Heart left ventricle (tissue), 16 donors: ENCODE measurements at regions not wholly inside any gene's neighbourhood (a gene's known extent, or its start where the extent isn't known, plus 50 kb on each side); places are given as distances from the start of the nearest gene placed in this dataset.

Experiments
- ATAC-seq, 4 donors: fragments of 200-7000 bp; cut with Tn5 transposase; one replicate each; pipeline ENCODE4 v1.9.1; 2020 to 2022; ENCODE audit warnings: moderate library complexity in 4 of 4, mild to moderate bottlenecking in 3 of 4, moderate number of reproducible peaks in 1 of 4
- DNase-seq, 5 donors: peaks; one replicate each; pipeline ENCODE4 v3.0.0-alpha.2; 2020
- H3K27ac ChIP-seq, 12 donors: fragments of 200-600 bp; sonication (generic) in 4 of 12; one replicate each; pipeline versions ENCODE4 v1.5.0 to v1.8.0; 2016 to 2022; ENCODE audit warnings: mild to moderate bottlenecking in 2 of 12
- H3K27me3 ChIP-seq, 9 donors: fragments of 200-600 bp; sonication (generic) in 2 of 9; one replicate each; pipeline versions ENCODE4 v1.5.1 to v1.8.0; 2016 to 2022; ENCODE audit warnings: mild to moderate bottlenecking in 3 of 9
- H3K36me3 ChIP-seq, 9 donors: fragments of 200-600 bp; sonication (generic) in 2 of 9; one replicate each; pipeline versions ENCODE4 v1.5.0 to v1.8.0; 2018 to 2022; ENCODE audit warnings: mild to moderate bottlenecking in 2 of 9
- H3K4me1 ChIP-seq, 12 donors: fragments of 200-600 bp; sonication (generic) in 4 of 12; one replicate each; pipeline versions ENCODE4 v1.5.0 to v1.8.0; 2016 to 2022; ENCODE audit warnings: mild to moderate bottlenecking in 3 of 12
- H3K4me3 ChIP-seq, 12 donors: fragments of 200-600 bp; sonication (generic) in 4 of 12; one replicate each; pipeline versions ENCODE4 v1.5.0 to v1.8.0; 2017 to 2022; ENCODE audit warnings: mild to moderate bottlenecking in 9 of 12, moderate library complexity in 4 of 12
- H3K9me3 ChIP-seq, 12 donors: fragments of 200-600 bp; sonication (generic) in 4 of 12; one replicate each; pipeline versions ENCODE4 v1.5.0 to v1.8.0; 2016 to 2022; ENCODE audit warnings: mild to moderate bottlenecking in 1 of 12
- CTCF ChIP-seq, 12 donors: fragments of 200-600 bp; sonication (generic) in 4 of 12; IDR thresholded peaks; one replicate each; pipeline versions ENCODE4 v1.5.0 to v1.8.0; 2018 to 2022; ENCODE audit warnings: antibody characterized with exemption in 12 of 12, mild to moderate bottlenecking in 5 of 12
- POLR2A ChIP-seq, 2 donors: fragments of 450-650 bp; IDR thresholded peaks; one replicate each; pipeline ENCODE4 v1.6.1; 2017; ENCODE audit warnings: antibody characterized with exemption in 2 of 2, mild to moderate bottlenecking in 2 of 2, moderate library complexity in 2 of 2
- WGBS, 4 donors: extraction: QIAGEN DNeasy Blood & Tissue Kit in 2 of 4; methylation state at CpG; one replicate each; pipeline versions ENCODE4 v1.1.5 to v1.1.7; 2013 to 2018; 5-methylcytosine and 5-hydroxymethylcytosine counted together
- intact Hi-C, 10 donors: fragments of 100-400 bp; cut with DNase I; formaldehyde crosslinking; loops; one replicate each; pipeline versions ENCODE4 v1.11.1 to v1.14.2; 2022
- donor health status: ischemic (EF 13 %, LVEDD 7.1; RV severe dilation, severe dysfunction).
- donor health status: healthy with polysubstance abuse.
- donor health status: DM: no; HTN: yes; CAD: no.
- donor health status: DM: no; HTN: no; CAD: no.
- donor health status: ischemic (EF 25% LVEDD 6.9; RV normal size, moderate dysfunction).
- donor health status: ischemic (EF 25% LVEDD 5.7; RV mildly dilated, moderate dysfunction).
- donor health status: healthy.
- donor health status: DM: yes; HTN: yes; CAD: no.
- donor health status: ischemic (EF 35%, LVEDD 5.7; RV mildly dilated, moderate dysfunction).
- donor health status: nonischemic (EF 11% LVEDD 7.7; RV severe dilation, severe dysfunction).
- donor health status: DM: yes; HTN: yes; CAD: no.
- donor health status: PGD.
- donor health status: ischemic (EF 29% LVEDD 5.4; RV normal size, mild dysfunction).
- donor health status: nonischemic (EF 23%, LVEDD 6.1; RV moderate dilation, normal function).

- Histone ChIP-seq H3K4me3 (no peak overlapping the region), H3K4me1 (peaks cover 0 to 16% (median 7%) of the 10 kb centered on the region in 12 donors), H3K36me3 (no peaks in the 10 kb centered on the region), H3K27me3 (peaks cover 0 to 4% (median 0%) of the 10 kb centered on the region in 9 donors), H3K9me3 (no peaks in the 10 kb centered on the region), H3K27ac (no peak overlapping the region)
- DNase-seq (no peak), ATAC-seq (no peak)
- intact Hi-C loops: no loop called here
- TF ChIP-seq CTCF (IDR thresholded peaks at IDR 0.05): no peak
- TF ChIP-seq POLR2A (IDR thresholded peaks at IDR 0.05): no peak
- 85 to 97% (median 92%) methylated on average over 6 of the region's 6 CpGs for WGBS, 4 donors
Measured at GRCh38 chr4:108334031-108334430, 165.3 kb upstream of the LEF1 start.

GRCh38 chr4:108333353-108333942 lies 164.7 kb upstream of the LEF1 start:
- WGBS, 4 donors: 80 to 86% (median 85%) methylated on average over 7 of the region's 7 CpGs
- Histone ChIP-seq H3K4me1 (peaks cover 0 to 10% (median 5%) of the 10 kb centered on the region in 12 donors), H3K9me3 (no peaks in the 10 kb centered on the region), H3K4me3 (no peak overlapping the region), H3K27ac (no peak overlapping the region), H3K27me3 (peaks cover 0 to 4% (median 0%) of the 10 kb centered on the region in 9 donors), H3K36me3 (no peaks in the 10 kb centered on the region)
- no peak for TF ChIP-seq POLR2A (IDR thresholded peaks at IDR 0.05)
- TF ChIP-seq CTCF (IDR thresholded peaks at IDR 0.05): no peak
- no peak for DNase-seq
- no peak for ATAC-seq
- intact Hi-C loops: no loop called here

DNA sequence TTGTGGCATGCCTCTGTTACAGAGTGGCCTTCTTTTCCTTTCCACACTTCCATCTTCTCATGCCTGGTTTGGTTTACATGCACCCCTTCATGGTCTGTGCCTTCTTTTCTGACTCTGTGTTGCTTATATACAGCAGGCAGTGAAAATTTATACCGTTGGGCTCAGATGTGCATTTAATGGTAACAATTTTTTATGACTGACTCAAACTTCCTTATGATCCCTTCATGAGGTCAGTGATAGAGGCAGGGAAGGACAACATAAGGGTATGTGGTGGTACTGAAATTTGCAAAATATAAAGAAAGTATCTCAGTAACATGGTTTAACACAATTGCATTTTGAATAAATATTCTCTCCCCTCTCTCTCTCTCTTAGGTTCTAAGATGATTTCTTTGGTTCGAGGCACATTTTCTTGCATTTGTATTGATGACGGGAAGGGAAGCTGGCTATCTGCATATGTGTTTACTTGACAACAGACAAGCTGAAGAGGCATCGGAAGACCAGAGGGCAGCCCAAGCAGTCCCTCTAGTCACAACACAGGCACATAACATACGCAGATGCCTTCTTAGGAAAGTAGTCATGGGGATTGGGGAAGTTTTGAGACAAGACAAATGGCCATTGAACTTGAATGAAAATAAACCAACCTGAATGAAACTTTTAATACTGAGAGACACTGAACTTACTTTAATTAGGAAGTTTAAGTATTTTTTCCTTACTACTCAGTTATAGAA lies 163.3 kb upstream of the LEF1 start:
- H3K4me1 ChIP-seq: no peaks in the 10 kb centered on the region
- TF ChIP-seq CTCF (IDR thresholded peaks at IDR 0.05): no peak
- TF ChIP-seq POLR2A (IDR thresholded peaks at IDR 0.05): no peak
- intact Hi-C loops: no loop called here
- no peak overlapping the region for H3K4me3 ChIP-seq
- ATAC-seq: no peak
- no peaks in the 10 kb centered on the region for H3K9me3 ChIP-seq
- DNase-seq: no peak
- peaks cover 0 to 4% (median 0%) of the 10 kb centered on the region in 9 donors for H3K27me3 ChIP-seq
- no peak overlapping the region for H3K27ac ChIP-seq
- 74 to 83% (median 77%) methylated on average over 5 of the region's 5 CpGs for WGBS, 4 donors
- no peaks in the 10 kb centered on the region for H3K36me3 ChIP-seq

- no peak for ATAC-seq
- intact Hi-C loops: loop anchor here in 1 of 10 donors (10.0 kb wide), 1 partner anchor 164 kb away; the partner anchor contains the start of gene LEF1
Measured at GRCh38 chr4:108328383-108328732, 159.6 kb upstream of the LEF1 start.

More at GRCh38 chr4:108328383-108328732, 159.6 kb upstream of the LEF1 start:
- no peaks in the 10 kb centered on the region for H3K9me3 ChIP-seq
- H3K4me1 ChIP-seq: no peaks in the 10 kb centered on the region
- H3K36me3 ChIP-seq: no peaks in the 10 kb centered on the region
- H3K27ac ChIP-seq: no peak overlapping the region
- TF ChIP-seq CTCF (IDR thresholded peaks at IDR 0.05) (no peak), POLR2A (IDR thresholded peaks at IDR 0.05) (no peak)
- no peak for DNase-seq
- 87 to 98% (median 94%) methylated on average over 2 of the region's 2 CpGs for WGBS, 4 donors
- H3K27me3 ChIP-seq: no peaks in the 10 kb centered on the region
- H3K4me3 ChIP-seq: no peak overlapping the region
